ENCODE measurements at regions not wholly inside any gene's neighbourhood (a gene's known extent, or its start where the extent isn't known, plus 50 kb on each side); places are given as distances from the start of the nearest gene placed in this dataset.

DNA sequence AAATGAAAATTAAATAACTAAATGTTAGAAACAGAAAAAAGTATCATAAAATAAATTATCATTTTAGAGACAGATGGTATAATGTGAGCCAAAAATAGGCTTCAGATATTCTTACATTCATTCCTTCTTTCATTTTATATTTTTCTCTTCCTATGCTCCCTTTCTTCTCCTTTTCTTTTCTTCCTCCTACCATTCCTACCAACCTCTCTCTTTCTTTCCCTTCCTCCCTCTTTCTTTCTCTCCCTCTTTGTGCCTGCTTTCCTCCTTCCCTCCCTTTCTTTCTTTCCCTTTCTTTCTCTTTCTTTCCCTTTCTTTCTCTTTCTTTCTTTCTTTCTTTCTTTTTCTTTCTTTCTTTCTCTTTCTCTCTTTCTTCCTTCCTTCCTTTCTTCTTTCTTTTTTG, 275.6 kb upstream of the ELAC2 start:
- TF ChIP-seq POLR2AphosphoS5 (IDR thresholded peaks at IDR 0.05; ENCODE audit: low read depth, low read length): no peak
- no peak for TF ChIP-seq TAF1 (IDR thresholded peaks at IDR 0.05; ENCODE audit: borderline replicate concordance, insufficient read depth, low read length)
